ENCODE measurements at regions not wholly inside any gene's neighbourhood (a gene's known extent, or its start where the extent isn't known, plus 50 kb on each side); places are given as distances from the start of the nearest gene placed in this dataset.

- TF ChIP-seq CTCF (IDR thresholded peaks at IDR 0.05; ENCODE audit: partially characterized antibody, unreplicated experiment): no peak
- peaks cover 11% of the 10 kb centered on the region for H3K36me3 Mint-ChIP-seq (ENCODE audit: unreplicated experiment)
Measured at GRCh38 chr13:20291037-20291436, 58.9 kb upstream of the GJB6 start.

GRCh38 chr13:20288561-20288960 is 56.4 kb upstream of the GJB6 start:
- no peaks in the 10 kb centered on the region for H3K4me1 Mint-ChIP-seq (ENCODE audit: low read depth, unreplicated experiment)
- no peak for TF ChIP-seq CTCF (IDR thresholded peaks at IDR 0.05; ENCODE audit: partially characterized antibody, unreplicated experiment)
- no peak overlapping the region for H3K4me3 Mint-ChIP-seq (ENCODE audit: unreplicated experiment)
- H3K27me3 Mint-ChIP-seq (ENCODE audit: unreplicated experiment): peaks cover 4% of the 10 kb centered on the region
- peaks cover 16% of the 10 kb centered on the region for H3K36me3 Mint-ChIP-seq (ENCODE audit: unreplicated experiment)
- no peak for DNase-seq
- no peak overlapping the region for H3K27ac Mint-ChIP-seq (ENCODE audit: unreplicated experiment)
- peaks cover 8% of the 10 kb centered on the region for H3K9me3 Mint-ChIP-seq (ENCODE audit: unreplicated experiment)

More at GRCh38 chr13:20291037-20291436, 58.9 kb upstream of the GJB6 start:
- Mint-ChIP-seq H3K4me3 (ENCODE audit: unreplicated experiment) (no peak overlapping the region), H3K4me1 (ENCODE audit: low read depth, unreplicated experiment) (no peaks in the 10 kb centered on the region), H3K9me3 (ENCODE audit: unreplicated experiment) (peaks cover 4% of the 10 kb centered on the region), H3K27ac (ENCODE audit: unreplicated experiment) (no peak overlapping the region), H3K27me3 (ENCODE audit: unreplicated experiment) (peaks cover 3% of the 10 kb centered on the region)
- no peak for DNase-seq

- no peak for DNase-seq
- no peak for TF ChIP-seq CTCF (IDR thresholded peaks at IDR 0.05; ENCODE audit: partially characterized antibody, unreplicated experiment)
- H3K27ac Mint-ChIP-seq (ENCODE audit: unreplicated experiment): no peak overlapping the region
- peaks cover 8% of the 10 kb centered on the region for H3K9me3 Mint-ChIP-seq (ENCODE audit: unreplicated experiment)
- H3K36me3 Mint-ChIP-seq (ENCODE audit: unreplicated experiment): peaks cover 16% of the 10 kb centered on the region
- no peaks in the 10 kb centered on the region for H3K4me1 Mint-ChIP-seq (ENCODE audit: low read depth, unreplicated experiment)
- H3K27me3 Mint-ChIP-seq (ENCODE audit: unreplicated experiment): peaks cover 4% of the 10 kb centered on the region
- no peak overlapping the region for H3K4me3 Mint-ChIP-seq (ENCODE audit: unreplicated experiment)
Measured at GRCh38 chr13:20287976-20288375, 55.9 kb upstream of the GJB6 start.

GRCh38 chr13:20285530-20285929 is 53.4 kb upstream of the GJB6 start:
- Mint-ChIP-seq H3K9me3 (ENCODE audit: unreplicated experiment) (peaks cover 8% of the 10 kb centered on the region), H3K27me3 (ENCODE audit: unreplicated experiment) (peaks cover 4% of the 10 kb centered on the region), H3K36me3 (ENCODE audit: unreplicated experiment) (peaks cover 16% of the 10 kb centered on the region), H3K27ac (ENCODE audit: unreplicated experiment) (no peak overlapping the region), H3K4me1 (ENCODE audit: low read depth, unreplicated experiment) (no peaks in the 10 kb centered on the region), H3K4me3 (ENCODE audit: unreplicated experiment) (no peak overlapping the region)
- no peak for TF ChIP-seq CTCF (IDR thresholded peaks at IDR 0.05; ENCODE audit: partially characterized antibody, unreplicated experiment)
- no peak for DNase-seq

Data from glutamatergic neuron (in vitro differentiated cells).